ENCODE measurements at regions not wholly inside any gene's neighbourhood (a gene's known extent, or its start where the extent isn't known, plus 50 kb on each side); places are given as distances from the start of the nearest gene placed in this dataset.

DNA sequence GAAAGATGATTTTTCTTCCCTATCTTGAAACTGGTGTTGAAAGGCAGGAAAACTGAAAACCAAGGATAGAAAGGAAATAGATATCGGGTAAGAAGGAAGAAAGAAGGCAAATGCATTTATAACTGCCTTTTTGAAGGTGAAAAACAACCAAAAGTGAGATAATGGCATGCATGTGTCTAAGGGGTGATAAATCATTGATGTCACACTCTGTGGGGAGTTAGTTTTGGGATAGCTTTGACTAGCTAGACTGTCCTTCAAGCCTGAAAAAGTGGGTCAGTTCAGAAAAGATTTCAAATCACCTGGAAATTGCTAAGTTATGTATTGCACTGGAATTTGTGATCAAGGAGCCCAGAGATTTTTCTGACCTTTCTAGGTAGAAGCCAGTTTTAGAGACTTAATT, 142.2 kb upstream of the UMPS start:
- no peak for DNase-seq

DNA sequence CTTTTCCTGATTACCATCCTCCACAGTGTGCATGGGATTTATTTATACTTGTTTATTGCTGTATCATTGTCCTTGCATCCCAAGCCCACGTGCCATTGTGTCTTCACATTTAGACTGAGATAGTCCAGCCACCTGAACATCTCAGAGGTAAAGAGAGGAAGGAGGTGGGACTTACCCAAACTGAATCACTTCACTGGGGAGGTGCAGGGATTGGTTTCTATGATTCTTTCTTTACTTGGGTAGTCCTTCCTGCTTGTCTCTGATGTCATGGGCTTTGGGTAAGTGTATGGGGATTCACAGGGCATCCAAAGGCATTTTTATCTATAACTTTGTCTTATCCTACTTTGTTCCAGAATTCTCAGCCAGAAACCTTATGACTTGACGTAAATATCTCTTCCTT, 141.5 kb upstream of the UMPS start:
- DNase-seq = no peak

DNA sequence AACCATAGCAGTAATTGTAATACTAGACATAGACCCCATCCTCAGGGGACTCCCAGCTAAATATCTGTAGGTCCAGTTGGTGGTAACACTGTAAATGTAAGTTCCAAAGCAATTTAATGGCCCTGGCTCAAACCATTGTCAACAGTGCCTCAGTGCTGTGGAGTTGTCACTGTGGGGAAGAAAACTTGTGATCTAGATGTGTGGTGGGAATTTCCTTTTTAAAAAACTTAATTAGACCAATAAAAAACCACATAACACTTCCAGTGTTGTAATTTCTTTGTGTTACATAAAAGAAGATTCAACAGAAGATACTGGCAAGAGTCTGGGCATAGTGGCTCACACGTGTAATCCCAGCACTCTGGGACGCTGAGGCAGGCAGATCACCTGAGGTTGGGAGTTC, 138.6 kb upstream of the UMPS start:
- DNase-seq = no peak

DNA sequence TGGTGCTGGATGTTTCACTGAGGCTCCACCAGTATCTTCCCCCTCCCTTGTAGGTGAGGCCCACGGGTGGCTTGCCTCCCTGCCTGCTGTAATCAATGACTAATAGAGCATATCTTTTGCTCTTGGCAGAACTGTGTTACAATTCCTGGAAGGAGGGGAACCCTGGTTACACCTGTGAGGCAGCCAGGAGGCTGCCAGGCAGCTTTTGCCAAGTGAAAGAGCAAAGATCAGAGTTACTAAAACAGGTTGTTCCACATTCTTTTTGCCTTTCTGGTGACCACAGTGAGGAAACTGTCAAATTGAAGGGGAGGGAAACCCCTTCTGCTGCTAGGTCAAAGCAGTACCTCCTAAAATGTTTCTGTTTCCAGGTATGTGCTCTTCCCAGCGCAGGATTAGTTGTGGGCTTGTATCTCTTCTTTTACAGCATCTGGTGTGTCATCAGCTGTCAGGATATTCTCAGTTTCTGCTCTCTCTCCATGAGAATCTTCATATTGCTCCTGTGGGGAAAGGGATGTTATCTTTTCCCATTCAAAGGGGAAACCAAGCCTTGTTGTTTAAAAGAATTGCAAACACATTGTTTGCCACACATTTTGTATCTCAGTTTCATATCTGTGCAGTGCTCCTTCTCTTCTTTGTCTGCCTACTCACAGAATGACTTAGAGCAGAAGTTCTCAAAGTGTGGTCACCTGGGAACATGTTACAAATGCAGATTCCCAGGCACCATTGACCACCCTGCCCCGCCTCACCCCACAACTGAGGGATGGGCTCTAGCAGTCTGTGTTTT, 137.4 kb upstream of the UMPS start:
- DNase-seq = no peak

DNA sequence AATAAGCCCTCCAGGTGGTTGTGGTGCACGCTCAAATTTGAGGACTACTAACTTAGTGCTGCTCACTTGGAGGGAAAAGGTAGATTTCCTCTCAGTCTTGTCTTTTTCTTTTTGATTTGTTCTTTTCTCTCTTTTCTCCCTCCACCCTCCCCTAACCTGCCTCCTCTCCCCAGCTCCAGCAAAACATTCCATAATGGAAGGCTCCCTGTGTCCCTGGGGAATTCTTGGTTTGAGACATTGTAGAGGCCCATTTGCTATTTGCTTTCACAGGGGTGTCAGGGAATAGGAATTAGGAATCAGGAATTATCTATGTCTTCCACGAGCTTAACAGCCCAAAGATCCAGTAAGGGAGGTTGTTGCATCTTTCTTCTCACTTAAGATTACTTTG, 136.8 kb upstream of the UMPS start:
- DNase-seq = no peak

DNA sequence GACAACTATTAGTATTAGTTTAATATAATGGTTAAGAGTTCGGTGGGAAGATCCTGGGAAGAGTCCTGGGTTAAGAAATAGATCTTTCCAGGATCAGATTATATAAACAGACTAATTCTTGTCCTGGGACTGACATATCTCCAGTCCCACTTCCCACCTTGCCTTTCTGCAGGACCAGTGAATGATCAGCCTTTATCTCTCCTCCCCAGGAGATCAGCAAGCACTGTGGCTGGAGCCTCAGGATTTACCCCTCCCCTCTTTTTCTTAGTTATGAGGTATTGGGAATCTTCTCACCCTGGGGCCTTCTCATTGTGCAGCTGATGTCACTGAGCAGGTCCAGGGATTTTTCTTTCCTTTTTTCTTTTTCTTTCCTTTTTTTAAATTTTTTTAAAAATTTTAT, 135.7 kb upstream of the UMPS start:
- DNase-seq = no peak

DNA sequence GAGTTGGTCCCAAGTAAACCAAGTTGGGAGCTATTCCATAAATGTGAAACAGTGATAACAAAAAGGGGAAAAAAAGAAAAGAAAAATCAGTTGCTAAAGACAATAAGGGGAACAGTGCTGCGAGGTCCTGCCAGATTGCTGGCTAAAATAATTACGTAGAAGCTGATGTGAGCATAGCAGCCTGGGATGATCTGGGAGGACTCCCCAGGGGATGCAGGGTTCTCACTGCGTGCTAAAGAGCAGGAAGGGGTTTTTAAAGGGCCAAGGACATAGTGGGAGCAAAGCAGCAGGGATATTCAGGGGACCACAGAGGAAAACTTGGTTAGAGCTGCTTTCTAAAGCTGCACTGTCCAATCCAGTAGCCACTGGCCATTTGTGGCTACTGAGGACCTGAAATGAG, 133.0 kb upstream of the UMPS start:
- no peak for DNase-seq

DNA sequence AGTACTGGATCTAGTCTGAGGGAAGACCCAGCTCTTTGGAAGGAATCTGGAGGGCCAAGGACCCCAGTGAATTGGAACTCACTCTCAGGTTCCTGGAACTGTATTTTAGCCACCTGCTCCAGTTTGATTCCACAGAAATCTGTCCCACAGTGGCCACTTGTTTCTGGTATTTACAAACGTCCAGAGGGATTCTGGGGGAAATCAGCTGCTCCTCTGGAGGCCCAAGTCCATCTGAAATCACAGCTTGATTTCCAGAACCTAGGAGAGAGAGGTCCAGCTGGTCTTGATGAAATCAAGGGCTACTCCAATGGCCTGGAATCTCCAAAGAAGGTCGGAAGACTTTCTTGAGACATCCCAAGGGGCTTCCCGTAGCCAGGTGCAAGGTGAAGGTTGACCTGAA, 132.3 kb upstream of the UMPS start:
- no peak for DNase-seq

DNA sequence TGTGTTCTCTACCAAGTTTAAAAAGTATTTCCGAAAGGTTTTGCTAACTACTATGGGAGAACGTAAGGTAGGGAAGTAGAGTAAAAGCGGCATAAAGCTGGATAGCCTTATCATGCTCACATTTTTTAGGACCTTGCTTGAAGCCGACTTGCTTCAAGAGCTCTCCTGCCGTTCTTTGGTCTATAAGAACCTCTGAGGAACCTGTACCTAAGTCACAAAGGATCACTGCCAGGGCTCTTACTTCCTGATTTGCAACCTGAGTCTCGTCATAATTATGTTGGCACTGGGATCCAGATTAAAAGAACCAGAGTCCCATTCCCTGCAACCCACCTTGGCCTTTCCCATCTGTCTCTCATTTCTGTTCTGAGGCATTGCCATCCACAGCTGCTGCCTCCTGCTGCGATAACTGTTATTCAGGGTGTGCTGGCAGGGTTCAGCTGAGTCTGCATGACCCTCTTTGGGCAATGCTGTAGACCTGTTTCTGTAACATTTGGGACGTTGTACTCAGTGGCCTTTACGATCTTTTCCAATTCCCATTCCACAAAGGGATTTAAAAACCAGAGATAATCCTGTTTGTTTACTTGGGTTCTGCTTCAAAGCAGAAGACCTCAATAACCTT, 131.0 kb upstream of the UMPS start:
- DNase-seq = no peak

DNA sequence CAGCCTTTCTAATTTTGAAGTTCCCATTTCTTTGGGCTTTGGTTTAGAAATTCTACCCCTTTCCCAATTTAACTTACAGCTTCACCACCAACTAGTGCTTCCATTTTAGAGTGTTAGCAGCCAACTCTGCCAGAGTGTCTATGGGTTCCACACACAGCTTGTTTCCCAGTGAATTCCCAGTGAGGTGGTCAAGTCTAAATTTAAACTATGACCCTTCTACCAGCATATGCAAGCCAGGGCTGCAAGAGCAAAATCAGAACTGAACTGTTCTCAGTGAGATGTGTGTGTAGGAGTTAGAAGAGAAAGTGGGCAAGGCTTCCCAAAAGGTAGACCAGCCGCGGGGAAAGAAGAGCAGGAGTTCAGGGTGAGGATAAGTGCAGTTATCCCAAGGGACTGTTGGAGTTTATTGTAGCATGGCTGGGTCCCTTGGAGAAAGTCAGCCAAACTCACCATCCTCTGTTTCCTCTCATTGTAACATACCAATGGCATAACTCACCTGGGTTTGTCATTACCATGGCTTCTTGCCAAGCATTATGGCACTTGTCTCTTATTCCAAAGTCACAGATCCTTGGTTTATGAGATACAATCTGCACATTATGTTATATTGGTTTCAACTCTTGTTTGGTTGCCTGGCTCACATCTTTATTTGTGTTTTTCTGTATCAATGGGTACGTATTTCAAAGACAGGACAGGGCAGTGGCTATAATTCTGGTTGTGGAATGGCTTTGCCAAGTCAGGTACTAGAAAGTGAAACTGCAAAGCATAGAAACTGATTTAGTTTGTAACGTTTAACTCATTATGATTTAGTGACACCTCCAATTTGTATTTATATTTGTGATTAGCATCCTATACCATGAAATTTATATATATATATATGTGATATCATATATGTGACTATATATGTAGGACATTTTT, 130.2 kb upstream of the UMPS start:
- DNase-seq = no peak

DNA sequence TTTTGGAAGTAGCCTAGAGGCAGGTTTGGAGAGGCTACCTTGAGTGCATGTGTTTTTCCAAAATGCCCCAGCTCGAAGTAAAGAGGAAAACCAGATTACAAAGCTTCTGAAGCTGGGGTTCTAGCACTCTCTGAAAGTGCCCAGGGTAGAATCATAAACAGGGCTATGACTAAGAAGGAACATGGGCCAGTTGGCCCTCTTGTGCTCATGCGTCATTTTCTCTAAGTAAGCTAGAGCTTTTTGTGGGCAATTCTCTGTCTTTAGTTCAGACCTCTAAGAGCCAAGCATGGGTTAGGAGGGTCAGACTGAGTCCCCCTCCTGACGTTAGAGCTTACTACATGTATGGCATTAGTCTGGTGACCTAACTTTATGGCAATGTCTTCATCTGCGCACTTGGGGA, 129.5 kb upstream of the UMPS start:
- no peak for DNase-seq

DNA sequence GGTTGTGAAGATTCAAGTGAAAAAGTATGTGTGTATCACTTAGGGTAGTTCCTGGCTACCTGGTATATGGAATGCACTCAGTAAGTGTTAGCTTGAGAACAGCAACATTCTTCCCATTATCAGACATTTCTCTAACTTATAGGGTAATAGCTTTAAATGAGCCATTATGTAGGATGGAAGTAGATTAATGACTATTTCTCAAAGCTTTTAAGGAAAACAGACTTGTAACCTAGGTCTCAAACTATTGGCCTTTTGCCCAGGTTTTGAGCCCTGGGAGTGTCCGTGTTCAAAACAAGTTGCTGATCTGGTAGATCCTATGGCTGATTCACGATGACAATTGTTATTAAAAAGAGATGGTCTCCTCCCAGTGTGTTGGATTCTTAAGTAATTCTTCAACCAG, 129.1 kb upstream of the UMPS start:
- DNase-seq = no peak

DNA sequence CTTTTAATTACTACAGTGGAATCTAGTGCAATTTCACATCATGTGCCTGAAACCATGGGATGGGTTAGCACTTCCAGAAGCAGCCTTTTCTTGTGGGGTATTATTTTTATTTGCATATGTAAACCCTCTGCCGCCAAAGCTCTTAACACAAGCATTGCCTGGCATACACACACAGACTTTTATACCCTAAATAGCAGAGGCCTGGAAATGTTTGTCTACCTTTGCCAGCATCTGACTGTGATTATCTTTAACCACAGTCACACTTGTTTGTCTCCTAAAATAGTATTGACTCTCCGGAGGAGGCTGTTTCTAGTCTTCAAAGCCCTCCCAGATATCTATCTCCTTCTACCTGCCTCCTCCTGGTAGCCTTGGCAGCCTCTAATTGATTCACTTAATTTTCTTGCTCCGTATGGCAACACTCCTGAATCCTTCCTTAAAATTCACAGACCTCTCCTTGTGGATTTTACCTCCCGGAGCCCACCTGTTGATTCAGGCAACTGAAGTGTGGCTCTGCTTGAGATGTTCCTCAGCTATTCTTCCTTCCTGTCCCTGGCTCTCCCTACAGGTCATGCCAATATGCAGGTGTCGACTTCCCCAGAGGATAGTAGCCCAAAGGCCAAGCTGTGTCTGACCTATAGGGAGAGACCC, 127.1 kb upstream of the UMPS start:
- no peak for DNase-seq

DNA sequence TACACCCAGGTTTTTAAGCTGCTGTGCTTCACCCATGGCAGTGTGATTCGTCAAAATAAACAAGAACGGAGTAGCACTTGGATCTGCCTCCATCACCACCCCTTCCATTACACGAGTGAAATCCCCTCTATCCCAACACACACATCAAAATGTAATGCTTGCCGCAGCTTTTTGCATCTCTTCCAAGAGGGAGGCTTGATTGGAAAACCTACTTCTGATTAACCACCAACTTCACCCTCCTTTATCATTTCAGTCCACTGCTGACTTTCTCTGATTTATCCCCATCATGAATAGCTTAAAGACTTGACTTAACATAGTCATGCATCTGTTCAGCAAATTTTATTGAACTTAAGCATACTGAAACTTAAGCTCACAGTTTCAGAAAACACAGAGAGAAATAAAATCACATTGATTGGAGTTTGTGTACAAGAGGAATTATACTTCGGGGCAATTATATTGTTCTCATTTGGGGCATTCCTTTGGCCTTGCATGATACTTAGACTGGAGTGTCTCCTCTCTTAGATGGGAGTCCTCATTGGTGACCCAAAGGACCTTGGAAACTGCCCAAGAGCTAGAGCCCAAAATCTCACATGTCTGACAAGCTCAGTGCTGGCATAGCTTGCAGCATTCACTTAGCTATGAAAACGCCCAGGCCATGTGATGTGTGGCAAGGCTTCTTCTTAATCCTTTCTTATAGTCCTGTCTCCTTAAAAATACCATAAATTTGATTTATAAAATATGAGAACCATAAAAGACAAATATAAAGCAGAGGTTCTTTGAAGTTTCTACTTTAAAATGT, 124.3 kb upstream of the UMPS start:
- DNase-seq = no peak

DNA sequence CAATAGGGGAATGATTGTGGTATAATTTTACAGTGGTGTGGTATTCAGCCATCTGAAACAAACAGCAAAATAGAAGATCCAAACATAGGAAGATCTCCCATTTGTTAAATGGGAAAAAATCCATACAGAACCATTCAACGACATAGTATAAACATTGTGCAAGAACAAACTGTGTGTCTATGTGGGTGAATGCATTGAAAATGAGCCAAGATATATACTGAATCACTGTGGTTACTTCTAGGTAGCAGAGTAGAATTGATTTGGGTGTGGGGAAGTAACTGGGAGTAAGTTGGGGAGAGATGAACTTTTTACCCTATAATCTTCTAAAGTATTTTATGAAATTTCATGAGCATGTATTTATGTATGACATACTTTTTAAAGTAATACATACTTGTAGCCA, 123.1 kb upstream of the UMPS start:
- no peak for DNase-seq

DNA sequence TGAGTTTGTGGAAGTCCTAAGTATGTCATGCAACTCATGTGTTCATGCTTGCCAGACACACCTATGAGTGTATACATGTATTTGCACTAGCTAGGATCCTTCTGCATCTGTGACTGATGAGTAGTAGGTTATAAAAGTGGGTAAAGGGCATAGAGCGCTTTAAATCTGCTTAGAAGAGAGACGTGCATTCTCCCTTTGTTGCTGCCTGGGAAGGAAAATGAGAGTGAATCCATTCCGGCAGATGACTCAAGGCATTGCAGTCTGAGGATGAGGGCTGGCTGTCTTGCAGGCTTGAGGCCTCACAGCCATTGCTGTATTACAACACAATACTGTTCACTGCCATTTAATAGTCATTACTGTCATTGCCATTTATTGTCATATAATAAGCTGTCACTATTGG, 120.8 kb upstream of the UMPS start:
- DNase-seq = no peak

DNA sequence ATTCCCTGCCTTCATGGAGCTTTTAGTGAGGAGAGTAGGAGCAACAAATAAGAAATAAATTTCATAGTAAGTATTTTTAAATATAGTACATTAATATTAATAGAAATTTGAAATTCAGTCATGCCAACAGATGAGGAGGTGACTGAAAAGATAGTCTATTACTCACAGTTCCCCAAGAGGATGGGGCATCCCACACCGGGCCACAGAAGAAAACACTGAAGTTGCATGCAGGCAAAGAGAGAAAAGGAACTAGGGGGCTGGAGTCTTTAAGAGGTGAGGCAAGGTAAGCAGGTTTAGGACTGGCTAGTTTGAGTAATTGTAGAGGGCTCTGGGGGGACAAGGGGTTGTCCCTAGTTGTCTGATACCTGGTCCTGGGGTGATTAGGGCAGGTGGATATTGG, 120.1 kb upstream of the UMPS start:
- DNase-seq = no peak

DNA sequence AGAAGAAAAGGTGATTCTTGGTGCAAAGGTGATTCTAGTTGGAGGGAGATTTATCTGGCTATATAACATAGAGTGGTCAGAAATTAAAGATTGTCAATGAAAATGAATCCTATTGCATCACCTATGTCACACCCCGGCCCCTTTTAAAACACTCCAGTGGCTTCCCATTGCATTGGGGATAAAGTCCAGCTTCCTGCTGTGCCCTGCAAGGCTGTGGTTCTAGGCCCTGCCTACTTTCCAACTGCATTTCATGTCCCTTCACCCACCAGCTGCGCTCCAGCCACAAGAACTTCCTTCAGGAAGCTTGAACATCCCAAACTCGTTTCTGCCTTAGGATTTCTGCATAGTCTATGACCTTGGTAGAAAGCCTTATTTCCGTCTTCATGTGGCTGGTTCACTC, 118.7 kb upstream of the UMPS start:
- DNase-seq = no peak

DNA sequence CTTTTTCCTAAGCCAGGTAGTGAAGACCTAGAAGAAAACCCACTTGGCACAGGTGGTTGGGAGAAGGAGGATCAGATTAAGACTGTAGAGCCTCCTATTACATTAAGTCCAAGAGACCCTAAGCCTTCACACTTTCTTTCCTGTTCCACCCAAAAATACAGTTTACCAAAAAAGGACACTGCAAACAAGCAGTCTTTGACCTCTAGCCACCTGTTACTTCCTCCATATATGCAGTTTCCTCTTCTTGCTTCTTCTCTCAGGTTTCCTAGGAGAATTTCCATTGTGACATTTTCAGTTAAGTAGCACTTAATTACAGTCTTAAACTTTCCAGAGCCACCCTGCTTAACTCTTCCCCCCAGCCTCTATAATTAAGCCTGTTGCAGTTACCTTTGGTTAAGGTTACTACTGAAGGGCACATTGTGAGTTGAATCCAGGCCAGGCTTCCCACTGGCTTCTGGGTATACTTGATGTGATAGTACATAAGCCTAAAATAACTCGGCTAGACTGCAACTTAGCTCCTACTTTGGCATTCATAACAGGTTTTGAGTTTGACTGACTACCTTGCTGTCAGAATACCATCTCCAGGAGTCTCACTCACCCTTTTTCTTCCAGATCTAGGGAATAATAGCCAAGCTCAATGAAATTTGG, 114.2 kb upstream of the UMPS start:
- DNase-seq = no peak

DNA sequence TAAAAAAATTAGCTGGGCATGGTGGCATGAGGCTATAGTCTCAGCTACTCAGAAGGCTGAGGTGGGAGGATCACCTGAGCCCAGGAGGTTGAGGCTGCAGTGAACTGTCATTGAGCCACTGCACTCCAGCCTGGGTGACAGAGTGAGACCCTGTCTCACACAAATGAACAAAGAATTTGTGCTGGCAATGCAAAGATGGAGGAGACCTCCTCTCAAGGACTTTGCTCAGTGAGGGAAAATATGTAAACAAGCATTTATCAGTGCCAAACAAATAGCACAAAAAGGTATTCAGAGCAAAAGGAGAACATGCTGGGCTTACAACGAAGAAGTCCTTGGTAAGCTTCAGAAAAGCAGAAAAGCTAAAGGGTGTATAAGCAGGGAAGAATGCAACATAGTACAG, 113.1 kb upstream of the UMPS start:
- no peak for DNase-seq

DNA sequence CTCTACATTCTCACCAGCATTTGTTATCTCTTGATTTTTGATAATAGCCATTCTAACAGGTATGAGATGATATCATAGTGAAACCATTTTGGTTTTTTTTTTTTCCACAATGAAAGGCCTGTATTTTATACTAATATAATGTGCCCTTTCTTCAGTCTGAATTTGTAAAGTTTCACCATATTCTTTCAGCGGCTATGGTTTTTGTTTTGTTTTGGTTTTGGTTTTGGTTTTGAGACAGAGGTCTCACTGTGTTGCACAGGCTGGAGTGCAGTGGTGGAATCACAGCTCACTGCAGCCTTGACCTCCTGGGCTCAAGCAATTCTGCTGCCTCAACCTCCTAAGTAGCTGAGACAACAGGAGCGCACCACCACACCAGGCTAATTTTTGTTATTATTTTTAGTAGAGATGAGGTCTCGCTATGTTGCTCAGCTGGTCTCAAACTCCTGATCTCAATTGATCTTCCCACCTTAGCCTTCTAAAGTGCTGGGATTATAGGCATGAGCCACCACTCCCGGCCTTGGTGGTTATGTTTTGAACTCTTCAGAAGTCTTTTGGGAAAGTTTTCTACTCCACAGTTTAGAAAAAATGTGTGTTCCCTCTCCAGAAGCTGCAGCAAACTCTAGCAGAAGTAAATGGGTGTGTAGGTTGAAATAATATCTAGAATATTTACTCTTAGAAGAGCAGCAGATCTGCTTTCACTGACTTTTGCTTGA, 110.2 kb upstream of the UMPS start:
- DNase-seq = peak; percentile 31

All from CD4-positive, alpha-beta T cell treated with Interleukin-21 for 1 hour (primary cell).